ENCODE measurements at regions not wholly inside any gene's neighbourhood (a gene's known extent, or its start where the extent isn't known, plus 50 kb on each side); places are given as distances from the start of the nearest gene placed in this dataset.

- TF ChIP-seq CTCF (IDR thresholded peaks at IDR 0.05) (no peak), POLR2A (IDR thresholded peaks at IDR 0.05) (no peak)
Measured at GRCh38 chr9:79432485-79432884, 139.3 kb upstream of the TLE4 start.
